GM23338 (cell line): ENCODE measurements at regions not wholly inside any gene's neighbourhood (a gene's known extent, or its start where the extent isn't known, plus 50 kb on each side); places are given as distances from the start of the nearest gene placed in this dataset.

Experiments used
- ATAC-seq: fragments of 200-7000 bp; cut with Tn5 transposase; 3 replicates; pipeline ENCODE4 v1.9.1; 2020
- DNase-seq: peaks from one replicate; pipeline ENCODE4 v3.0.0-alpha.2; 2015; ENCODE audit warnings: low spot score
- H2AFZ ChIP-seq: fragments of 200-600 bp; sonication (generic); 2 replicates; pipeline ENCODE4 v1.8.0; 2016; ENCODE audit warnings: antibody characterized with exemption, mild to moderate bottlenecking, moderate library complexity
- H3F3A ChIP-seq: fragments of 200-600 bp; sonication (generic); replicated peaks from 2 replicates; pipeline ENCODE4 v1.8.0; 2017; ENCODE audit warnings: antibody characterized with exemption, mixed run types, low read depth
- H3K27ac ChIP-seq: fragments of 200-600 bp; sonication (generic); 2 replicates; pipeline ENCODE4 v1.6.1; 2016; ENCODE audit warnings: low read depth
- H3K27me3 ChIP-seq: fragments of 200-600 bp; sonication (generic); 2 replicates; pipeline ENCODE4 v1.8.0; 2016; ENCODE audit warnings: mild to moderate bottlenecking, mixed run types, moderate library complexity; ENCODE audit not compliant: insufficient read depth
- H3K36me3 ChIP-seq: fragments of 200-600 bp; sonication (generic); 2 replicates; pipeline ENCODE4 v1.8.0; 2016; ENCODE audit warnings: mild to moderate bottlenecking; ENCODE audit not compliant: insufficient read depth
- H3K4me1 ChIP-seq: fragments of 200-600 bp; sonication (generic); 2 replicates; pipeline ENCODE4 v1.8.0; 2016; ENCODE audit warnings: mild to moderate bottlenecking, moderate library complexity; ENCODE audit not compliant: insufficient read depth
- H3K4me2 ChIP-seq: fragments of 200-600 bp; sonication (generic); 2 replicates; pipeline ENCODE4 v1.7.1; 2017; ENCODE audit warnings: mixed run types
- H3K4me3 ChIP-seq: fragments of 200-600 bp; sonication (generic); 2 replicates; pipeline ENCODE4 v1.6.1; 2016; ENCODE audit warnings: mixed run types
- H3K79me2 ChIP-seq: fragments of 200-600 bp; sonication (generic); replicated peaks from 2 replicates; pipeline ENCODE4 v1.8.0; 2017; ENCODE audit warnings: mild to moderate bottlenecking; ENCODE audit not compliant: insufficient read depth
- H3K9me2 ChIP-seq: fragments of 200-600 bp; sonication (generic); 2 replicates; pipeline ENCODE4 v1.8.0; 2017; ENCODE audit not compliant: insufficient read depth
- H4K20me1 ChIP-seq: fragments of 200-600 bp; sonication (generic); replicated peaks from 2 replicates; pipeline ENCODE4 v1.8.0; 2017; ENCODE audit warnings: mild to moderate bottlenecking; ENCODE audit not compliant: insufficient read depth
- H3K27ac Mint-ChIP-seq: 2 replicates; pipeline ENCODE4 v1.8.0; 2020; ENCODE audit warnings: inconsistent platforms, mild to moderate bottlenecking, moderate library complexity, mixed read lengths
- H3K27me3 Mint-ChIP-seq: 3 replicates; pipeline ENCODE4 v1.8.0; 2022; ENCODE audit warnings: low read depth, mild to moderate bottlenecking, moderate library complexity, mixed read lengths, inconsistent platforms; ENCODE audit not compliant: insufficient read depth, poor library complexity
- H3K36me3 Mint-ChIP-seq: 3 replicates; pipeline ENCODE4 v1.8.0; 2021; ENCODE audit warnings: low read depth, mild to moderate bottlenecking, inconsistent platforms, moderate library complexity, mixed read lengths
- H3K4me1 Mint-ChIP-seq: 3 replicates; pipeline ENCODE4 v1.8.0; 2020; ENCODE audit warnings: mild to moderate bottlenecking, inconsistent platforms, mixed read lengths
- H3K4me3 Mint-ChIP-seq: 3 replicates; pipeline ENCODE4 v1.8.0; 2021; ENCODE audit warnings: moderate library complexity, mild to moderate bottlenecking, inconsistent platforms, mixed read lengths
- H3K9me3 Mint-ChIP-seq: 3 replicates; pipeline ENCODE4 v1.8.0; 2020; ENCODE audit warnings: moderate library complexity, mild to moderate bottlenecking, inconsistent platforms, mixed read lengths
- EZH2phosphoT487 ChIP-seq: fragments of 200-600 bp; sonication (generic); IDR thresholded peaks from one replicate; pipeline ENCODE4 v1.8.1; 2018; ENCODE audit warnings: antibody characterized with exemption; ENCODE audit not compliant: unreplicated experiment
- NANOG ChIP-seq: IDR thresholded peaks from 2 replicates; pipeline ENCODE4 v1.6.1; 2016; ENCODE audit warnings: antibody characterized with exemption, borderline replicate concordance
- POLR2AphosphoS5 ChIP-seq: IDR thresholded peaks from 2 replicates; pipeline ENCODE4 v1.6.1; 2016; ENCODE audit warnings: antibody characterized with exemption, low read depth
- ZNF331 ChIP-seq: fragments of 250-450 bp; sonication (Bioruptor Pico); IDR thresholded peaks from 2 replicates; pipeline ENCODE4 v1.5.0; 2020; ENCODE audit warnings: low read depth, mild to moderate bottlenecking, moderate library complexity
- ZNF462 ChIP-seq: fragments of 250-450 bp; sonication (Bioruptor Pico); IDR thresholded peaks from 2 replicates; pipeline ENCODE4 v1.5.0; 2020; ENCODE audit warnings: mild to moderate bottlenecking, moderate library complexity
- TF ChIP-seq, protein P1 (sequence below): IDR thresholded peaks from 2 replicates; pipeline ENCODE4 v1.6.1; 2016; ENCODE audit warnings: antibody characterized with exemption
- TF ChIP-seq, protein P2 (sequence below), 2 experiments: fragments of 200-600 bp in 1 of 2; sonication (generic) in 1 of 2; conservative IDR thresholded peaks; 2 replicates each; pipeline versions ENCODE4 v1.5.1 to v1.6.1; 2016 to 2017; ENCODE audit warnings: antibody characterized with exemption in 2 of 2, low read depth in 2 of 2, mild to moderate bottlenecking in 2 of 2, moderate library complexity in 1 of 2
- TF ChIP-seq, protein P3 (sequence below): IDR thresholded peaks from one replicate; pipeline ENCODE4 v1.6.1; 2018; ENCODE audit warnings: antibody characterized with exemption; ENCODE audit not compliant: unreplicated experiment

DNA sequence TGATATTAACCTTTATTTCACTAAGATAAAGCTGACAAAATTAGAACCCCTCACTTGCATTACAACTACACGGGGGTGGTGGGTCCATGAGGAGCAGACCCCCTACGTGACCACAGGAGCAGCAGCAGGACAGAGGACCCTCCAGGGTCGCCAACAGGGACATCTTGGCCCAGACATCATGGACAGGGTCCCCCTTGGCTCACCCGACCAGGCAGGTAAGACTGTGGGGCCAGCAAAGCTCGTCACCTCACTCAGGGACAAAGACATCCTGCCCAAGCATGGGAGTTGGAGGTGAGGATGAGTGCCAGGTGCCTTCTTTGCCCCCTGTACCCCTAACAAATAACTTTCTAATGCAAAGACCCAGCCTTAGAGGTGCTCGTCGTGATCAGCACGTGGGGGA, 111.3 kb upstream of the RAB6C start:
- peaks cover 4% of the 10 kb centered on the region for H3K27me3 Mint-ChIP-seq
- H3F3A ChIP-seq: no peaks in the 10 kb centered on the region
- no peaks in the 10 kb centered on the region for H3K79me2 ChIP-seq
- ATAC-seq: no peak
- peaks cover 4% of the 10 kb centered on the region; the same call in 1 of the 2 replicates for H3K4me1 ChIP-seq
- H3K4me3 ChIP-seq: no peak overlapping the region
- peaks cover 5% of the 10 kb centered on the region; the same call in 2 of the 3 replicates for H3K4me1 Mint-ChIP-seq
- H3K36me3 ChIP-seq: no peaks in the 10 kb centered on the region
- H4K20me1 ChIP-seq: no peaks in the 10 kb centered on the region
- no peak overlapping the region; the same call in 1 of the 2 replicates for H3K27ac Mint-ChIP-seq
- no peak for DNase-seq
- no peaks in the 10 kb centered on the region for H3K36me3 Mint-ChIP-seq
- TF ChIP-seq, protein P1, sequence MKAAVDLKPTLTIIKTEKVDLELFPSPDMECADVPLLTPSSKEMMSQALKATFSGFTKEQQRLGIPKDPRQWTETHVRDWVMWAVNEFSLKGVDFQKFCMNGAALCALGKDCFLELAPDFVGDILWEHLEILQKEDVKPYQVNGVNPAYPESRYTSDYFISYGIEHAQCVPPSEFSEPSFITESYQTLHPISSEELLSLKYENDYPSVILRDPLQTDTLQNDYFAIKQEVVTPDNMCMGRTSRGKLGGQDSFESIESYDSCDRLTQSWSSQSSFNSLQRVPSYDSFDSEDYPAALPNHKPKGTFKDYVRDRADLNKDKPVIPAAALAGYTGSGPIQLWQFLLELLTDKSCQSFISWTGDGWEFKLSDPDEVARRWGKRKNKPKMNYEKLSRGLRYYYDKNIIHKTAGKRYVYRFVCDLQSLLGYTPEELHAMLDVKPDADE: no peak
- TF ChIP-seq, protein P2, sequence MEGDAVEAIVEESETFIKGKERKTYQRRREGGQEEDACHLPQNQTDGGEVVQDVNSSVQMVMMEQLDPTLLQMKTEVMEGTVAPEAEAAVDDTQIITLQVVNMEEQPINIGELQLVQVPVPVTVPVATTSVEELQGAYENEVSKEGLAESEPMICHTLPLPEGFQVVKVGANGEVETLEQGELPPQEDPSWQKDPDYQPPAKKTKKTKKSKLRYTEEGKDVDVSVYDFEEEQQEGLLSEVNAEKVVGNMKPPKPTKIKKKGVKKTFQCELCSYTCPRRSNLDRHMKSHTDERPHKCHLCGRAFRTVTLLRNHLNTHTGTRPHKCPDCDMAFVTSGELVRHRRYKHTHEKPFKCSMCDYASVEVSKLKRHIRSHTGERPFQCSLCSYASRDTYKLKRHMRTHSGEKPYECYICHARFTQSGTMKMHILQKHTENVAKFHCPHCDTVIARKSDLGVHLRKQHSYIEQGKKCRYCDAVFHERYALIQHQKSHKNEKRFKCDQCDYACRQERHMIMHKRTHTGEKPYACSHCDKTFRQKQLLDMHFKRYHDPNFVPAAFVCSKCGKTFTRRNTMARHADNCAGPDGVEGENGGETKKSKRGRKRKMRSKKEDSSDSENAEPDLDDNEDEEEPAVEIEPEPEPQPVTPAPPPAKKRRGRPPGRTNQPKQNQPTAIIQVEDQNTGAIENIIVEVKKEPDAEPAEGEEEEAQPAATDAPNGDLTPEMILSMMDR (conservative IDR thresholded peaks at IDR 0.05; ENCODE audit: low read depth in 2 of 2): no peak
- TF ChIP-seq NANOG (no peak), ZNF462 (CRISPR knock-in tag) (no peak), POLR2AphosphoS5 (no peak), ZNF331 (CRISPR knock-in tag) (no peak), EZH2phosphoT487 (no peak)
- TF ChIP-seq, protein P3, sequence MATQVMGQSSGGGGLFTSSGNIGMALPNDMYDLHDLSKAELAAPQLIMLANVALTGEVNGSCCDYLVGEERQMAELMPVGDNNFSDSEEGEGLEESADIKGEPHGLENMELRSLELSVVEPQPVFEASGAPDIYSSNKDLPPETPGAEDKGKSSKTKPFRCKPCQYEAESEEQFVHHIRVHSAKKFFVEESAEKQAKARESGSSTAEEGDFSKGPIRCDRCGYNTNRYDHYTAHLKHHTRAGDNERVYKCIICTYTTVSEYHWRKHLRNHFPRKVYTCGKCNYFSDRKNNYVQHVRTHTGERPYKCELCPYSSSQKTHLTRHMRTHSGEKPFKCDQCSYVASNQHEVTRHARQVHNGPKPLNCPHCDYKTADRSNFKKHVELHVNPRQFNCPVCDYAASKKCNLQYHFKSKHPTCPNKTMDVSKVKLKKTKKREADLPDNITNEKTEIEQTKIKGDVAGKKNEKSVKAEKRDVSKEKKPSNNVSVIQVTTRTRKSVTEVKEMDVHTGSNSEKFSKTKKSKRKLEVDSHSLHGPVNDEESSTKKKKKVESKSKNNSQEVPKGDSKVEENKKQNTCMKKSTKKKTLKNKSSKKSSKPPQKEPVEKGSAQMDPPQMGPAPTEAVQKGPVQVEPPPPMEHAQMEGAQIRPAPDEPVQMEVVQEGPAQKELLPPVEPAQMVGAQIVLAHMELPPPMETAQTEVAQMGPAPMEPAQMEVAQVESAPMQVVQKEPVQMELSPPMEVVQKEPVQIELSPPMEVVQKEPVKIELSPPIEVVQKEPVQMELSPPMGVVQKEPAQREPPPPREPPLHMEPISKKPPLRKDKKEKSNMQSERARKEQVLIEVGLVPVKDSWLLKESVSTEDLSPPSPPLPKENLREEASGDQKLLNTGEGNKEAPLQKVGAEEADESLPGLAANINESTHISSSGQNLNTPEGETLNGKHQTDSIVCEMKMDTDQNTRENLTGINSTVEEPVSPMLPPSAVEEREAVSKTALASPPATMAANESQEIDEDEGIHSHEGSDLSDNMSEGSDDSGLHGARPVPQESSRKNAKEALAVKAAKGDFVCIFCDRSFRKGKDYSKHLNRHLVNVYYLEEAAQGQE: no peak
- no peaks in the 10 kb centered on the region for H3K9me2 ChIP-seq
- H3K27ac ChIP-seq: no peak overlapping the region
- no peak overlapping the region for H3K4me2 ChIP-seq
- H3K4me3 Mint-ChIP-seq: no peak overlapping the region
- no peak overlapping the region for H2AFZ ChIP-seq
- no peaks in the 10 kb centered on the region; the same call in 2 of the 3 replicates for H3K9me3 Mint-ChIP-seq
- no peaks in the 10 kb centered on the region for H3K27me3 ChIP-seq
